ENCODE measurements at regions not wholly inside any gene's neighbourhood (a gene's known extent, or its start where the extent isn't known, plus 50 kb on each side); places are given as distances from the start of the nearest gene placed in this dataset.
"Not testable (repeated sequence)": the region's sequence is repeated elsewhere in the genome, so short reads cannot be mapped to it uniquely, and the experiment has no call there.

- DNase-seq, result no peak
Observed at GRCh38 chr14:71541973-71542690, 390.1 kb upstream of the RGS6 start.

GRCh38 chr14:71549421-71550050, 382.7 kb upstream of the RGS6 start:
- no peak for DNase-seq

DNA sequence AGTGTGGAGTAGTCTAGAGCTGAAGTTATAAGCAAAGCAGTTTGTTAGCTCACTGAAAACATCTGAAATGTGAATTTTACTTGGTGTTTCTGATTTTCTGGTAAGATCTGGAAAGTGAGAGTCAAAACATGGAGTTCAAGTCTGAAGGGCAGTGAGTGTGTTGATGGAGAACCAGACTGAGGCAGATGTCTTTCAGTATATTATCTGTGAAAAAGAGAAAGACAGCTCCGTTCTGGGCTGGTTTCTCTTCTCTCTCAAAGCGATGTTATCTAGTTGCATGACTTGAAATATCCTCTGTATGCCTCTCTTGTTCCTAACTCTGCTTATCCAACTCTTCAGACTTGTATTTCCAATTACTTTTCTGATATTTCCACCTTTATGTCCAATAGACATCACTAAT, 381.9 kb upstream of the RGS6 start:
- no peak for DNase-seq

GRCh38 chr14:71551291-71551950, 380.8 kb upstream of the RGS6 start:
- no peak for DNase-seq

DNA sequence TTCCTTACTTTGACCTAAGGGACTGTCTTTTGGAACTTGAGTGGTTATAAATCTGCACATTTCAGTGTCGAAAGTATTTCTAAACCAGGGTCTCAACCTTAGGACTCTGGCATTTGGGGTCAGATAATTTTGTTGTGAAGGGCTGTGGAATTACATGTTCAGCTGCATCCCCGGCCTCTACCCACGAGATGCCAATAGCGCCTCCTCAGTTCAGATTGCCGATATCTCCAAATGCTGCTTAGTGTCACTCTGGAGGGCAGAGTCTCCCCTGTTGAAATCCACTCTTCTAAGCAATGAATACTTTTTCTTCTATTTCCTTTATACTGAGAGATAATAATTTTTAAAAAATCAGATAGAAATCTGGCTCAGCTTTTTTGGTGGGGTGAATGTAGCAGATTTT, 379.4 kb upstream of the RGS6 start:
- no peak for DNase-seq

GRCh38 chr14:71553779-71554178, 378.4 kb upstream of the RGS6 start:
- DNase-seq, result no peak

- no peak for DNase-seq
Observed at GRCh38 chr14:71554323-71554722, 377.9 kb upstream of the RGS6 start.

GRCh38 chr14:71554959-71555612, 377.1 kb upstream of the RGS6 start:
- no peak for DNase-seq

DNA sequence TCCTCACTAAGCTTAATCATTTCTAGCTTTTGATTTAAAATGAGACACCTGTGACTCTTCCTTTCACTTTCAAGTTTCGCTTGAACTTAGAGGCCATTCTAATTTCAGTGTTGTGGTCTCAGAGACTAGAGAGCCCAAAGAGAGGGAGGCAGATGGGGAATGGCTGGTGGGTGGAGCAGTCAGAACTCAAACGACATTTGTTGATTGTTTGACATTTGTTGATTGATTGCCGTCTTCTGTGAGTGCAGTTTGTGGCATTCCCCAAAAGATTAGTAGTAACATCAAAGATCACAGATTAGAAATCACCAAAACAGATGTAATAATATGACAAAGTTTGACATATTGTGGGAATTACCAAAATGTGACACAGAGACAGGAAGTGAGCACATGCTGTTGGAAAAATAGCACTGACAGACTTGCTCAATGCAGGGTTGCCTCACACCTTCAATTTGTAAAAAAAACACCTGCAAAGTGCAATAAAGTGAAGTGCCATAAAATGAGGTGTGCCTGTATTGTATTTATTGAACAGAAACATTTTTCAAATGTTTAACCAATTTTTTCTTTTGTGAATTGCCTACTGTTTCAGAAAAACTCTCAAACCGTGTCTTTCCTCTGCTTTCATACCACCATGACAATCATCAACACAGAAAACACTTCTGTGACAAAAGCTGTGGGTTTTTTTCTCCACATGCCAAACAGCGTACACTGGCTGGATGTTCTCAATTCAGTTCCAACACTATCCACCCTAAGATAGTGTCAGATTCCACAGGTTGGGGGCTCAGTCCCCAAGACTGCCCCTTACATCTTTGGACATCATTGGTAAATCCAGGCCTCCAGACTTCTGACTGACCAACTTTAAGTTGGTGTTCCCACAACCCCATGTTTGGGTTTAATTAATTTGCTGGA, 376.3 kb upstream of the RGS6 start:
- no peak for DNase-seq

DNA sequence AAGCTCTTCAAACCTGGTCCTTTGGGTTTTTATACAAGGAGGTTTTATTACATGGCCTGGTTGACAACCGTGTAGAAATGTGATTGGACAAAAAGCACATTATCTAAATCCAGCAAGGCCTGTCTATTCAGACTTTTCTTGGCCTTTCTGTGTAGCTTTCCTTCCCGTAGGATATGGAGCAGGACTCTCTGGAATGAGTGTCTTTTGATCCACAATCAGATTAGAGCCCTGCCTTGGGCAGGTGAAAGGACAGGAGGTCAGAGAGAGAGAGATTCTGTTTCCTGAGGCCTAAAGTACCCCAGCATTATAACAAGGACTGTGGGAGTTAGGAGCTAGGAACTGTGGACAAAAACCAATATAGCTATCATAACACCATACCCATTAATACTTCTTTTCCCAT, 375.5 kb upstream of the RGS6 start:
- DNase-seq, result no peak

- no peak for DNase-seq
Observed at GRCh38 chr14:71557351-71557750, 374.9 kb upstream of the RGS6 start.

DNA sequence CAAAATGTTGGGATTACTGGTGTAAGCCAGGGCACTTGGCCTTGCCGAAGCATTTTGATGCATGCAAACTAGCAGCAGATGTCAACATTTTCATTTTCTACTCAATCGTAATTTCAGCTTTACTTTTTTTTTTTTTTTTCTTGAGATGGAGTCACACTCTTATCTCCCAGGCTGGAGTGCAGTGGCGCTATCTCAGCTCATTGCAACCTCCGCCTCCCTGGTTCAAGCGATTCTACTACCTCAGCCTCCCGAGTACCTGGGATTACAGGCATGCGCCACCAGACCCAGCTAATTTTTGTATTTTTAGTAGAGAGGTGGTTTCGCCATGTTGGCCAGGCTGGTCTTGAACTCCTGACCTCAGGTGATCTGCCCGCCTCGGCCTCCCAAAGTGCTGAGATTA, 373.3 kb upstream of the RGS6 start:
- not testable (repeated sequence) for DNase-seq

DNA sequence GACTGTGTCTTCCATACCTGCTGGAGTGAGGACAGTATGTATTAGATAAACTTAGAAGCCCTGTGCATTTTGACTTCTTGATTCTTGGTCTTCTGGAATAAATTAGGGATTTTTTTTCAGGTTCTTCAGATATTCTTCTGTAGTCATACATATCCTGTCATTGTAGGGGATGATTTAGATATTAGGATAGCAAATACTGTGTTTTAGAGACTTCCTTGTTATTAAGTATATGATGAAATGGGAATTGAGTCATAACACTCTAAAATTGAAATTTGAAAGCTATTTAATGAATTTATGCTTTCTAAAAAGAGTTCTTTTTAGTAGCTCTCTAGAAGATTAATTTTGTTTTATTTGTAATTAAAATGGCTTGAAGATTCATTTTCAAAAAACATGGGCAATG, 371.5 kb upstream of the RGS6 start:
- no peak for DNase-seq

DNA sequence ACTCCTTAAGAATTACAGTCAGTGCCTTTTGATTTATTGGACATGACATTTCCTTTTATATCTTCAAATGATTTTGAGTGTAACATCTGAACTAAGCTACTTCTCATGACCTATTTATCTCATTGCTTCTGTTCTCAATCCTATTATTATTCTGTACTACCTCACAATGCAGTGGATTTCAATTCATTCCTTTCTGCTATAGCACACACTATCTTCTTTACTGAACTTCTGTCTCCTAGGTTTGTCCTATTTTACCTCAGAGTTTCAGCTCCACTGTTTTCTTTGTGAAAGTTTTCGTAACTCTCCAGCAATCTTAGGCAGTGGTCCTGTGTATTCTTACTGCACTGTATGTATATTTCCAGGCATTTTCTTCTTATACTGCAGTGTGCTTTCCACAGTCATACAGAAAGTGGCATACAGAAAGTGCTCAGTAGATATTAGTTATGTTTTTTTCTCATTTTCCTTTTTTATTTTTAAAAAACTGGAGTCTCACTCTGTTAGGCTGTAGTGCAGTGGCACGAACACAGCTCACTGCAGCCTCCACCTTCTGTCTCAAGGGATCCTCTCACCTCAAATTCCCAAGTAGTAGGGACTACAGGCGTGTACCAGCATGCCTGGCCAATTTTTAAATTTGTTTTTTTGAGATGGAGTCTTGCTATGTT, 368.6 kb upstream of the RGS6 start:
- no peak for DNase-seq

- DNase-seq, result no peak
Observed at GRCh38 chr14:71566276-71566675, 366.0 kb upstream of the RGS6 start.

GRCh38 chr14:71567499-71568133, 364.6 kb upstream of the RGS6 start:
- not testable (repeated sequence) for DNase-seq

DNA sequence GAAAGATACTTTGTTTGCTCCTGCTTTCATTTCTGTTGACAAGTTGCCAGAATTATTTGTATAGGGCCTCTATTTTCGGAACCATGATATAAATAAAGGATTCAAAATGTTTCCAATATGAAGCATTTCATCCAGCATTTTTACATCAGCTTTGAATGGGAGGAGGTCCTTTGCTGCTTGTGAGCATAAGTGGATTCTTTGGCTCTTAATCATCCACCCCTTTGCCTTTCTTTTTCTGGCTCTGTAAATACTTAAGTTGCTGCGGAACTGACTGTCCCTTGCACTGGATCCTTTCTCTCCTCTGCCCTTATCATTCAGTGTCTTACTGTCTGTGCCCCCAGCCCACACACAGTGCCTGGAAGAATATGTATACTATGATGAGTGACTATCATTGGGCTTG, 357.3 kb upstream of the RGS6 start:
- no peak for DNase-seq

DNA sequence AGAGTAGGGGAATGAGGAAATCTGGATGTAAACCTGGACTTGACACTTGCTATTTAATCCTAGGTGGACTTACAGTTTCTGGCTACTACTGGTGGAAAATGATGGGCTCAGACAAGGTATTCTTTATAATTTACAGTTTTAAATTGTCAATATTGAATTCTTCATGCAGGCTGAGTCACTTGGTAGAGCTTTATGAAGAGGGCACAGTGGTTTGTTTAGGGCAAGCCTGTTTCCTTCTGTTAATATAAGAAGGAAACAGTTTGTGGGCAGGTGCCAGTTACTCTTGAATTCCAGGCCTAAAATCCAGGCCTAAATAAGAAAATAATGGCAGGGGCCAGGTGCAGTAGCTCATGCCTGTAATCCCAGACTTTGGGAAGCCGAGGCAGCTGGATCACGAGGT, 355.8 kb upstream of the RGS6 start:
- no peak for DNase-seq

- DNase-seq, result no peak
Observed at GRCh38 chr14:71579331-71579730, 352.9 kb upstream of the RGS6 start.

- DNase-seq, result no peak
Observed at GRCh38 chr14:71582705-71583104, 349.5 kb upstream of the RGS6 start.

- no peak for DNase-seq
Observed at GRCh38 chr14:71583194-71583593, 349.0 kb upstream of the RGS6 start.

DNA sequence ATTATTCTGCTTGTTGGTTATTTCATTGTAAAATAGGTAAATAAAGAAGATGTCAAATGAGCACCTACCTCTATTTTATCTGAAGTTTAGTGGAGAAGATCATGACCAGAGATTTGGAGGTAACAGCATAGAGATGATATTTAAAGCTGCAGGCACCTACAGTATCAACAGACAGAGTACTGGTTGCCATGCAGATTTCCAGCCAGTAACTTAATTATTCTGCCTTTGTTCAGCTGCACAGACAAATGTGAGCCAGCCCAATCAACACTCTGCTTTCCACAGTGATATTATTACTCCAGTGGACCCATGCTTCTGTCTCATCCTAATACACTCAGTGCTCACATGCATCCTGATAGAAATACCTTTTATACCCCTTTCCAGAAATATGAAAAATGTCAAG, 348.5 kb upstream of the RGS6 start:
- DNase-seq, result no peak
